ENCODE measurements at regions not wholly inside any gene's neighbourhood (a gene's known extent, or its start where the extent isn't known, plus 50 kb on each side); places are given as distances from the start of the nearest gene placed in this dataset.

GRCh38 chr3:72237679-72238009 is 452.7 kb upstream of the PROK2 start:
- DNase-seq (ENCODE audit: low spot score) = no peak
- H3K14ac ChIP-seq (ENCODE audit: low read length) = no peak overlapping the region
- H3K9ac ChIP-seq (ENCODE audit: low read depth, low read length, poor library complexity) = no peak overlapping the region
- H3K4me3 ChIP-seq (ENCODE audit: low read length in 2 of 2) = no peak overlapping the region
- H3K18ac ChIP-seq (ENCODE audit: low read length) = no peak overlapping the region
- no peak overlapping the region for H2AK5ac ChIP-seq (ENCODE audit: low read depth, low read length)
- no peak overlapping the region for H4K91ac ChIP-seq (ENCODE audit: low read depth, low read length, poor library complexity)
- H4K8ac ChIP-seq (ENCODE audit: low read depth, low read length) = no peak overlapping the region
- peaks cover 0 to 5% of the 10 kb centered on the region in 2 donors for H3K9me3 ChIP-seq (replicated peaks in 1 of 2; ENCODE audit: control insufficient read depth in 2 of 2, insufficient read depth in 1 of 2, low read depth in 1 of 2, low read length in 2 of 2)
- H2BK12ac ChIP-seq (ENCODE audit: low read length) = no peak overlapping the region
- peaks cover 3 to 7% of the 10 kb centered on the region in 2 donors for H3K4me1 ChIP-seq (ENCODE audit: control insufficient read depth in 2 of 2, insufficient read depth in 1 of 2, low read depth in 1 of 2, low read length in 2 of 2)
- no peak overlapping the region for H3K4ac ChIP-seq (ENCODE audit: low read length)
- H3K27me3 ChIP-seq (ENCODE audit: control insufficient read depth in 3 of 3, insufficient read depth in 3 of 3, low read depth in 1 of 3, low read length in 3 of 3) = no peaks in the 10 kb centered on the region
- H3K27ac ChIP-seq (replicated peaks; ENCODE audit: low read length) = no peak overlapping the region
- H3K23ac ChIP-seq (ENCODE audit: low read depth, low read length, poor library complexity) = no peak overlapping the region
- no peaks in the 10 kb centered on the region for H3K36me3 ChIP-seq (replicated peaks in 1 of 2; ENCODE audit: control insufficient read depth in 2 of 2, insufficient read depth in 2 of 2, low read length in 2 of 2)
- no peak overlapping the region for H2BK15ac ChIP-seq (ENCODE audit: low read length)
- H2BK5ac ChIP-seq (ENCODE audit: low read length) = no peak overlapping the region
- H3K79me1 ChIP-seq (ENCODE audit: low read depth, low read length) = no peaks in the 10 kb centered on the region
- no CpG with 5 or more reads among the region's 2 CpGs for WGBS, 2 donors (ENCODE audit: extremely low coverage in 2 of 2, insufficient read length in 2 of 2, insufficient replicate concordance in 1 of 2)
- H2AFZ ChIP-seq (ENCODE audit: low read length) = no peak overlapping the region
- H3K4me2 ChIP-seq (ENCODE audit: insufficient read depth, low read length, poor library complexity, severe bottlenecking) = no peak overlapping the region
- H2BK120ac ChIP-seq (ENCODE audit: low read depth, low read length) = no peak overlapping the region

- no peak overlapping the region for H2AFZ ChIP-seq (ENCODE audit: low read length)
- no peak overlapping the region for H2BK5ac ChIP-seq (ENCODE audit: low read length)
- no peaks in the 10 kb centered on the region for H3K79me1 ChIP-seq (ENCODE audit: low read depth, low read length)
- no peak overlapping the region for H4K8ac ChIP-seq (ENCODE audit: low read depth, low read length)
- no peak overlapping the region for H3K23ac ChIP-seq (ENCODE audit: low read depth, low read length, poor library complexity)
- H4K91ac ChIP-seq (ENCODE audit: low read depth, low read length, poor library complexity) = no peak overlapping the region
- H3K4ac ChIP-seq (ENCODE audit: low read length) = no peak overlapping the region
- no peak overlapping the region for H3K14ac ChIP-seq (ENCODE audit: low read length)
- H2BK12ac ChIP-seq (ENCODE audit: low read length) = no peak overlapping the region
- H3K27ac ChIP-seq (replicated peaks; ENCODE audit: low read length) = no peak overlapping the region
- H3K36me3 ChIP-seq (replicated peaks in 1 of 2; ENCODE audit: control insufficient read depth in 2 of 2, insufficient read depth in 2 of 2, low read length in 2 of 2) = no peaks in the 10 kb centered on the region
- no peak overlapping the region for H3K9ac ChIP-seq (ENCODE audit: low read depth, low read length, poor library complexity)
- no peaks in the 10 kb centered on the region for H3K27me3 ChIP-seq (ENCODE audit: control insufficient read depth in 3 of 3, insufficient read depth in 3 of 3, low read depth in 1 of 3, low read length in 3 of 3)
- H3K9me3 ChIP-seq (replicated peaks in 1 of 2; ENCODE audit: control insufficient read depth in 2 of 2, insufficient read depth in 1 of 2, low read depth in 1 of 2, low read length in 2 of 2) = peaks cover 0 to 5% of the 10 kb centered on the region in 2 donors
- no peak overlapping the region for H3K4me2 ChIP-seq (ENCODE audit: insufficient read depth, low read length, poor library complexity, severe bottlenecking)
- H2BK120ac ChIP-seq (ENCODE audit: low read depth, low read length) = no peak overlapping the region
- no peak overlapping the region for H2BK15ac ChIP-seq (ENCODE audit: low read length)
- no CpG with 5 or more reads among the region's 4 CpGs for WGBS, 2 donors (ENCODE audit: extremely low coverage in 2 of 2, insufficient read length in 2 of 2, insufficient replicate concordance in 1 of 2)
- DNase-seq (ENCODE audit: low spot score) = no peak
- H3K4me3 ChIP-seq (ENCODE audit: low read length in 2 of 2) = no peak overlapping the region
- peaks cover 0 to 1% of the 10 kb centered on the region in 2 donors for H3K4me1 ChIP-seq (ENCODE audit: control insufficient read depth in 2 of 2, insufficient read depth in 1 of 2, low read depth in 1 of 2, low read length in 2 of 2)
- no peak overlapping the region for H3K18ac ChIP-seq (ENCODE audit: low read length)
- no peak overlapping the region for H2AK5ac ChIP-seq (ENCODE audit: low read depth, low read length)
Observed at GRCh38 chr3:72234391-72234790, 449.4 kb upstream of the PROK2 start.

GRCh38 chr3:72233571-72233970 is 448.6 kb upstream of the PROK2 start:
- Histone ChIP-seq H3K27ac (replicated peaks; ENCODE audit: low read length) (no peak overlapping the region), H3K4me2 (ENCODE audit: insufficient read depth, low read length, poor library complexity, severe bottlenecking) (no peak overlapping the region), H2BK5ac (ENCODE audit: low read length) (no peak overlapping the region), H2BK15ac (ENCODE audit: low read length) (no peak overlapping the region), H2BK120ac (ENCODE audit: low read depth, low read length) (no peak overlapping the region), H2BK12ac (ENCODE audit: low read length) (no peak overlapping the region), H3K36me3 (replicated peaks in 1 of 2; ENCODE audit: control insufficient read depth in 2 of 2, insufficient read depth in 2 of 2, low read length in 2 of 2) (no peaks in the 10 kb centered on the region), H3K4me3 (ENCODE audit: low read length in 2 of 2) (no peak overlapping the region), H3K9me3 (replicated peaks in 1 of 2; ENCODE audit: control insufficient read depth in 2 of 2, insufficient read depth in 1 of 2, low read depth in 1 of 2, low read length in 2 of 2) (peaks cover 0 to 5% of the 10 kb centered on the region in 2 donors), H4K8ac (ENCODE audit: low read depth, low read length) (no peak overlapping the region), H3K27me3 (ENCODE audit: control insufficient read depth in 3 of 3, insufficient read depth in 3 of 3, low read depth in 1 of 3, low read length in 3 of 3) (no peaks in the 10 kb centered on the region), H3K23ac (ENCODE audit: low read depth, low read length, poor library complexity) (no peak overlapping the region), H3K79me1 (ENCODE audit: low read depth, low read length) (no peaks in the 10 kb centered on the region), H3K14ac (ENCODE audit: low read length) (peak overlapping the region; percentile 61), H2AFZ (ENCODE audit: low read length) (no peak overlapping the region), H3K4ac (ENCODE audit: low read length) (peak overlapping the region; percentile 85), H4K91ac (ENCODE audit: low read depth, low read length, poor library complexity) (no peak overlapping the region), H3K4me1 (ENCODE audit: control insufficient read depth in 2 of 2, insufficient read depth in 1 of 2, low read depth in 1 of 2, low read length in 2 of 2) (peaks cover 0 to 1% of the 10 kb centered on the region in 2 donors), H2AK5ac (ENCODE audit: low read depth, low read length) (no peak overlapping the region), H3K18ac (ENCODE audit: low read length) (peak overlapping the region; percentile 23), H3K9ac (ENCODE audit: low read depth, low read length, poor library complexity) (peak overlapping the region; percentile 25)
- WGBS, 2 donors (ENCODE audit: extremely low coverage in 2 of 2, insufficient read length in 2 of 2, insufficient replicate concordance in 1 of 2) = no CpG with 5 or more reads among the region's 2 CpGs
- no peak for DNase-seq (ENCODE audit: low spot score)

- peak overlapping the region in 1 of 2 donors; percentile 41 for H3K4me3 ChIP-seq (ENCODE audit: low read length in 2 of 2)
- no CpG with 5 or more reads among the region's 6 CpGs for WGBS, 2 donors (ENCODE audit: extremely low coverage in 2 of 2, insufficient read length in 2 of 2, insufficient replicate concordance in 1 of 2)
- no peak overlapping the region for H3K9ac ChIP-seq (ENCODE audit: low read depth, low read length, poor library complexity)
- no peak overlapping the region for H2AFZ ChIP-seq (ENCODE audit: low read length)
- no peak overlapping the region for H2BK15ac ChIP-seq (ENCODE audit: low read length)
- no peak overlapping the region for H2BK5ac ChIP-seq (ENCODE audit: low read length)
- no peak overlapping the region for H3K14ac ChIP-seq (ENCODE audit: low read length)
- H2BK120ac ChIP-seq (ENCODE audit: low read depth, low read length) = no peak overlapping the region
- no peak overlapping the region for H3K4me2 ChIP-seq (ENCODE audit: insufficient read depth, low read length, poor library complexity, severe bottlenecking)
- H4K91ac ChIP-seq (ENCODE audit: low read depth, low read length, poor library complexity) = no peak overlapping the region
- no peaks in the 10 kb centered on the region for H3K27me3 ChIP-seq (ENCODE audit: control insufficient read depth in 3 of 3, insufficient read depth in 3 of 3, low read depth in 1 of 3, low read length in 3 of 3)
- no peak overlapping the region for H4K8ac ChIP-seq (ENCODE audit: low read depth, low read length)
- H3K4ac ChIP-seq (ENCODE audit: low read length) = no peak overlapping the region
- no peak overlapping the region for H3K23ac ChIP-seq (ENCODE audit: low read depth, low read length, poor library complexity)
- no peak for DNase-seq (ENCODE audit: low spot score)
- no peaks in the 10 kb centered on the region for H3K36me3 ChIP-seq (replicated peaks in 1 of 2; ENCODE audit: control insufficient read depth in 2 of 2, insufficient read depth in 2 of 2, low read length in 2 of 2)
- H3K9me3 ChIP-seq (replicated peaks in 1 of 2; ENCODE audit: control insufficient read depth in 2 of 2, insufficient read depth in 1 of 2, low read depth in 1 of 2, low read length in 2 of 2) = peaks cover 0 to 5% of the 10 kb centered on the region in 2 donors
- peaks cover 0 to 1% of the 10 kb centered on the region in 2 donors for H3K4me1 ChIP-seq (ENCODE audit: control insufficient read depth in 2 of 2, insufficient read depth in 1 of 2, low read depth in 1 of 2, low read length in 2 of 2)
- no peak overlapping the region for H2BK12ac ChIP-seq (ENCODE audit: low read length)
- H3K18ac ChIP-seq (ENCODE audit: low read length) = no peak overlapping the region
- no peak overlapping the region for H2AK5ac ChIP-seq (ENCODE audit: low read depth, low read length)
- no peaks in the 10 kb centered on the region for H3K79me1 ChIP-seq (ENCODE audit: low read depth, low read length)
- no peak overlapping the region for H3K27ac ChIP-seq (replicated peaks; ENCODE audit: low read length)
Observed at GRCh38 chr3:72232777-72233176, 447.8 kb upstream of the PROK2 start.

Measured in neuronal stem cell (in vitro differentiated cells).